H1 (cell line): ENCODE measurements at regions not wholly inside any gene's neighbourhood (a gene's known extent, or its start where the extent isn't known, plus 50 kb on each side); places are given as distances from the start of the nearest gene placed in this dataset.

Experiments
- CTCF ChIA-PET: fragments of 300-600 bp; sonication (Branson Sonifier 250); formaldehyde crosslinking; loops from one replicate; lab custom pipeline; 2021; ENCODE audit not compliant: partially characterized antibody; lab: Charles Lee
- POLR2A ChIA-PET: fragments of 300-600 bp; sonication (Branson Sonifier 250); formaldehyde crosslinking; loops from one replicate; lab custom pipeline; 2021; ENCODE audit warnings: inconsistent platforms; ENCODE audit not compliant: partially characterized antibody; lab: Charles Lee
- DNase-seq, 2 experiments: peaks; one replicate each; pipeline versions ENCODE4 v3.0.0 to v3.0.0-alpha.2; 2010 to 2022; ENCODE audit warnings: low spot score in 2 of 2, low read depth in 1 of 2, mixed read lengths in 1 of 2
- FAIRE-seq: peaks from 2 replicates; lab custom pipeline; 2011; peaks lifted over from hg19 to GRCh38; lab: Jason Lieb, UNC
- H2AFZ ChIP-seq: 2 replicates; pipeline ENCODE4 v1.8.1; 2012; ENCODE audit warnings: low read length, inconsistent platforms
- H2AK5ac ChIP-seq: 2 replicates; pipeline ENCODE4 v1.6.1; 2013; ENCODE audit warnings: low read depth, low read length
- H2BK120ac ChIP-seq: replicated peaks from 2 replicates; pipeline ENCODE3; 2013; ENCODE audit warnings: low read depth, low read length, inconsistent platforms
- H2BK12ac ChIP-seq: 2 replicates; pipeline ENCODE4 v1.6.1; 2013; ENCODE audit warnings: low read depth, low read length
- H2BK15ac ChIP-seq: 2 replicates; pipeline ENCODE4 v1.6.1; 2013; ENCODE audit warnings: low read length
- H2BK20ac ChIP-seq: 2 replicates; pipeline ENCODE4 v1.6.1; 2013; ENCODE audit warnings: low read length
- H2BK5ac ChIP-seq: 2 replicates; pipeline ENCODE4 v1.6.1; 2013; ENCODE audit warnings: low read depth, low read length
- H3K14ac ChIP-seq: 2 replicates; pipeline ENCODE4 v1.6.1; 2013; ENCODE audit warnings: inconsistent platforms; ENCODE audit not compliant: insufficient read length
- H3K18ac ChIP-seq: 2 replicates; pipeline ENCODE4 v1.6.1; 2013; ENCODE audit warnings: low read length; ENCODE audit errors: extremely low read depth
- H3K23ac ChIP-seq: 2 replicates; pipeline ENCODE4 v1.6.1; 2013; ENCODE audit warnings: inconsistent platforms; ENCODE audit not compliant: insufficient read length
- H3K23me2 ChIP-seq: 2 replicates; pipeline ENCODE4 v1.6.1; 2013; ENCODE audit warnings: low read depth, low read length
- H3K27ac ChIP-seq: 2 replicates; pipeline ENCODE4 v1.6.1; 2011; ENCODE audit warnings: low read depth, low read length, inconsistent platforms
- H3K27me3 ChIP-seq, 4 experiments: replicated peaks in 1 of 4; 1 replicate in 1 of 4; 2 replicates in 3 of 4; pipeline versions ENCODE4 v1.6.1 to v1.8.1; 2011 to 2013; ENCODE audit warnings: low read length in 3 of 4, mild to moderate bottlenecking in 3 of 4, inconsistent platforms in 2 of 4, mixed read lengths in 2 of 4, moderate library complexity in 1 of 4; ENCODE audit not compliant: control insufficient read depth in 3 of 4, insufficient read depth in 3 of 4; ENCODE audit errors: extremely low read depth in 1 of 4
- H3K36me3 ChIP-seq, 4 experiments: 2 replicates each; pipeline versions ENCODE4 v1.6.1 to v1.8.1; 2011 to 2013; ENCODE audit warnings: mild to moderate bottlenecking in 4 of 4, low read length in 3 of 4, moderate library complexity in 2 of 4, control low read depth in 1 of 4, inconsistent platforms in 1 of 4; ENCODE audit not compliant: insufficient read depth in 4 of 4, control insufficient read depth in 2 of 4
- H3K4ac ChIP-seq: replicated peaks from 2 replicates; pipeline ENCODE3; 2013; ENCODE audit warnings: low read length, low read depth, mixed read lengths, inconsistent platforms; ENCODE audit not compliant: insufficient read length
- H3K4me1 ChIP-seq, 4 experiments: replicated peaks in 1 of 4; 1 replicate in 1 of 4; 2 replicates in 3 of 4; pipeline versions ENCODE4 v1.6.1 to v1.8.1; 2011 to 2013; ENCODE audit warnings: low read length in 3 of 4, inconsistent platforms in 2 of 4, mixed read lengths in 1 of 4; ENCODE audit not compliant: insufficient read depth in 4 of 4, control insufficient read depth in 3 of 4
- H3K4me2 ChIP-seq, 2 experiments: 2 replicates each; pipeline versions ENCODE4 v1.6.1 to v1.8.1; 2011 to 2013; ENCODE audit warnings: low read depth in 2 of 2, low read length in 2 of 2, control low read depth in 1 of 2, inconsistent platforms in 1 of 2, mild to moderate bottlenecking in 1 of 2; ENCODE audit not compliant: insufficient read depth in 1 of 2
- H3K4me3 ChIP-seq, 4 experiments: fragments of 200-600, 300-600 bp in 1 of 4; sonication (generic), shearing (Covaris generic), sonication (Bioruptor Twin) in 1 of 4; 2 replicates each; pipeline versions ENCODE4 v1.5.1 to v1.8.1; 2011 to 2016; ENCODE audit warnings: low read length in 4 of 4, low read depth in 3 of 4, control low read depth in 2 of 4, inconsistent platforms in 2 of 4, mild to moderate bottlenecking in 2 of 4, mixed read lengths in 1 of 4, moderate library complexity in 1 of 4; ENCODE audit not compliant: insufficient read depth in 2 of 4; ENCODE audit errors: extremely low read depth in 1 of 4
- H3K56ac ChIP-seq: replicated peaks from 2 replicates; pipeline ENCODE3; 2013; ENCODE audit warnings: low read depth, mild to moderate bottlenecking, mixed read lengths, low read length, inconsistent platforms; ENCODE audit not compliant: insufficient read length
- H3K79me1 ChIP-seq: 2 replicates; pipeline ENCODE4 v1.6.1; 2013; ENCODE audit warnings: low read depth, low read length, control low read depth
- H3K79me2 ChIP-seq, 2 experiments: 2 replicates each; pipeline versions ENCODE4 v1.6.1 to v1.8.1; 2012 to 2013; ENCODE audit warnings: low read length in 2 of 2, mild to moderate bottlenecking in 2 of 2, inconsistent platforms in 1 of 2; ENCODE audit not compliant: insufficient read depth in 2 of 2, control insufficient read depth in 1 of 2
- H3K9ac ChIP-seq, 4 experiments: replicated peaks in 1 of 4; 1 replicate in 1 of 4; 2 replicates in 3 of 4; pipeline versions ENCODE4 v1.6.1 to v1.8.1; 2011 to 2013; ENCODE audit warnings: low read depth in 3 of 4, low read length in 3 of 4, control low read depth in 2 of 4, mild to moderate bottlenecking in 2 of 4, moderate library complexity in 2 of 4, inconsistent platforms in 1 of 4; ENCODE audit errors: extremely low read depth in 1 of 4
- H3K9me3 ChIP-seq, 2 experiments: 2 replicates each; pipeline versions ENCODE4 v1.6.1 to v1.8.1; 2012 to 2013; ENCODE audit warnings: mild to moderate bottlenecking in 2 of 2, moderate library complexity in 2 of 2, control low read depth in 1 of 2, inconsistent platforms in 1 of 2, low read depth in 1 of 2, low read length in 1 of 2, mixed read lengths in 1 of 2; ENCODE audit not compliant: insufficient read depth in 2 of 2
- H4K20me1 ChIP-seq, 2 experiments: replicated peaks in 1 of 2; 2 replicates each; pipeline versions ENCODE3 to v1.8.1; 2011 to 2013; ENCODE audit warnings: inconsistent platforms in 2 of 2, low read length in 2 of 2, mild to moderate bottlenecking in 1 of 2; ENCODE audit not compliant: insufficient read depth in 2 of 2, control insufficient read depth in 1 of 2
- H4K5ac ChIP-seq: 2 replicates; pipeline ENCODE4 v1.6.1; 2013; ENCODE audit warnings: low read length, low read depth, mixed read lengths, inconsistent platforms; ENCODE audit not compliant: insufficient read length
- H4K8ac ChIP-seq: 2 replicates; pipeline ENCODE4 v1.8.0; 2013; ENCODE audit warnings: mild to moderate bottlenecking, moderate library complexity, low read length, inconsistent platforms; ENCODE audit not compliant: insufficient read depth; ENCODE audit errors: extremely low read depth
- H4K91ac ChIP-seq: replicated peaks from 2 replicates; pipeline ENCODE3; 2013; ENCODE audit warnings: low read length, mixed read lengths, inconsistent platforms; ENCODE audit not compliant: insufficient read length
- CHD2 ChIP-seq: IDR thresholded peaks from 2 replicates; pipeline ENCODE4 v1.6.1; 2012; ENCODE audit warnings: low read length, improper control_type of control experiment
- CTBP2 ChIP-seq: IDR thresholded peaks from 2 replicates; pipeline ENCODE4 v1.7.0; 2011; ENCODE audit warnings: borderline replicate concordance, mild to moderate bottlenecking, moderate library complexity, mixed read lengths, low read length; ENCODE audit not compliant: insufficient read depth, insufficient read length
- EGR1 ChIP-seq: IDR thresholded peaks from 2 replicates; pipeline ENCODE4 v1.6.1; 2011; ENCODE audit warnings: low read depth, low read length, borderline replicate concordance
- EP300 ChIP-seq, 2 experiments: IDR thresholded peaks; 1 replicate in 1 of 2; 2 replicates in 1 of 2; pipeline ENCODE4 v1.6.1; 2011 to 2012; ENCODE audit warnings: low read depth in 2 of 2, low read length in 2 of 2, mild to moderate bottlenecking in 2 of 2, borderline replicate concordance in 1 of 2, inconsistent platforms in 1 of 2, moderate library complexity in 1 of 2
- KDM4A ChIP-seq: IDR thresholded peaks from one replicate; pipeline ENCODE4 v1.7.1; 2012; ENCODE audit warnings: low read depth, mild to moderate bottlenecking, moderate library complexity, low read length, inconsistent platforms; ENCODE audit not compliant: severe bottlenecking
- MAFK ChIP-seq: IDR thresholded peaks from 2 replicates; pipeline ENCODE4 v1.6.1; 2012; ENCODE audit warnings: low read depth, mild to moderate bottlenecking, improper control_type of control experiment, low read length
- NRF1 ChIP-seq: IDR thresholded peaks from 2 replicates; pipeline ENCODE4 v1.6.1; 2011; ENCODE audit warnings: mild to moderate bottlenecking, low read depth, low read length, improper control_type of control experiment
- POLR2A ChIP-seq, 2 experiments: IDR thresholded peaks; 1 replicate in 1 of 2; 2 replicates in 1 of 2; pipeline ENCODE4 v1.6.1; 2011; ENCODE audit warnings: low read depth in 2 of 2, low read length in 2 of 2, mild to moderate bottlenecking in 2 of 2; ENCODE audit errors: control extremely low read depth in 1 of 2
- RAD21 ChIP-seq, 2 experiments: IDR thresholded peaks in 1 of 2; conservative IDR thresholded peaks in 1 of 2; 2 replicates each; pipeline ENCODE4 v1.6.1; 2011; ENCODE audit warnings: low read depth in 2 of 2, low read length in 2 of 2, improper control_type of control experiment in 1 of 2, inconsistent platforms in 1 of 2, mild to moderate bottlenecking in 1 of 2, moderate library complexity in 1 of 2
- SAP30 ChIP-seq: fragments of 300-600 bp; sonication (generic); IDR thresholded peaks from 2 replicates; pipeline ENCODE4 v1.7.1; 2012; ENCODE audit warnings: low read length, moderate library complexity, mild to moderate bottlenecking, inconsistent platforms; ENCODE audit not compliant: insufficient read depth, insufficient replicate concordance
- SIN3A ChIP-seq, 2 experiments: IDR thresholded peaks in 1 of 2; conservative IDR thresholded peaks in 1 of 2; 2 replicates each; pipeline ENCODE4 v1.6.1; 2011 to 2012; ENCODE audit warnings: low read length in 2 of 2, improper control_type of control experiment in 1 of 2, low read depth in 1 of 2, mild to moderate bottlenecking in 1 of 2
- SUZ12 ChIP-seq: fragments of 200-600 bp; sonication (generic); IDR thresholded peaks from 2 replicates; pipeline ENCODE4 v1.6.1; 2012; ENCODE audit warnings: mild to moderate bottlenecking, inconsistent platforms, low read length, moderate library complexity, mixed read lengths
- TBP ChIP-seq: IDR thresholded peaks from 2 replicates; pipeline ENCODE4 v1.6.1; 2011; ENCODE audit warnings: low read depth, low read length, improper control_type of control experiment
- TCF12 ChIP-seq: IDR thresholded peaks from 2 replicates; pipeline ENCODE4 v1.6.1; 2011; ENCODE audit warnings: low read depth, mild to moderate bottlenecking, low read length
- ZNF274 ChIP-seq: IDR thresholded peaks from 2 replicates; pipeline ENCODE4 v1.7.0; 2012; ENCODE audit warnings: low read length, borderline replicate concordance; ENCODE audit errors: extremely low read depth
- WGBS, 2 experiments: shearing (Covaris generic) in 1 of 2; methylation state at CpG; one replicate each; pipeline versions ENCODE4 v1.1.6 to v1.1.7; 2013 to 2015; ENCODE audit warnings: low lambda C conversion rate in 2 of 2, mixed read lengths in 2 of 2, inconsistent platforms in 1 of 2, low coverage in 1 of 2, missing lambda C conversion rate in 1 of 2; ENCODE audit not compliant: insufficient replicate concordance in 2 of 2, insufficient coverage in 1 of 2, insufficient read length in 1 of 2; ENCODE audit errors: extremely low coverage in 1 of 2, missing lambda C conversion rate in 1 of 2; 5-methylcytosine and 5-hydroxymethylcytosine counted together

DNA sequence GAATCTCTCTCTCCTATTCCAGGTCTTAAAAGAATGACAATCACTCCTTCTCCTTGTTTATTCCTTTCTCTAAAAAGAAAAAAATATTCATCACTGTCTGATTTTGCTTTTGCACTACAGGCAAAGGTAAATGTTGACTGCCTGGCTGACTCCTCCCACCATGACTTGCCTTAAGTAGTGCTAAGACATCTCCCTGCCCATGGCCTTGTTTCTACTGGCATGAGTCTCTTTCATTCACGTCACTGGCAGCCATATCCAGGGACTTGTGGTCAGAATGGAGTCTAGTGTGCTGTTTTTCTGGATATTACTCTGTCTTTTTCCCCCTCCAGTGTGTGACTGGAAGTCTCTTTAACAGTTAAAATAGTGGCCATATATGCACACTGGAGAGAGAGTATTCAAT, 522.9 kb upstream of the DAB2 start:
- CTCF ChIA-PET = interaction anchor here (0.6 to 2.8 kb wide), 15 partner anchors 9 to 786 kb away, joined by 3 to 32 read pairs (median 4); no protein-coding TSS in a partner anchor
- no peak overlapping the region for H2BK120ac ChIP-seq
- 82% methylated on average over 1 of the region's 1 CpG; no CpG with 5 or more reads in 1 of the 2 experiments for WGBS, 2 experiments
- TF ChIP-seq CTBP2 = no peak
- TF ChIP-seq NRF1 = no peak
- TF ChIP-seq TBP = no peak
- TF ChIP-seq EP300 (IDR thresholded peaks at IDR 0.05; ENCODE audit: borderline replicate concordance in 1 of 2, low read depth in 2 of 2, low read length in 2 of 2) = no peak
- no peak for TF ChIP-seq MAFK
- TF ChIP-seq ZNF274 = no peak
- no peak for TF ChIP-seq EGR1
- no peak for TF ChIP-seq SIN3A (conservative IDR thresholded peaks at IDR 0.05 in 1 of 2, IDR thresholded peaks at IDR 0.05 in 1 of 2; ENCODE audit: low read depth in 1 of 2, low read length in 2 of 2)
- TF ChIP-seq POLR2A (IDR thresholded peaks at IDR 0.05; ENCODE audit: control extremely low read depth in 1 of 2, low read depth in 2 of 2, low read length in 2 of 2) = no peak
- TF ChIP-seq SAP30 = no peak
- TF ChIP-seq RAD21 (IDR thresholded peaks at IDR 0.05 in 1 of 2, conservative IDR thresholded peaks at IDR 0.05 in 1 of 2; ENCODE audit: low read depth in 2 of 2, low read length in 2 of 2) = no peak
- TF ChIP-seq TCF12 = no peak
- TF ChIP-seq KDM4A = no peak
- no peak for TF ChIP-seq CHD2
- no peak for TF ChIP-seq SUZ12

More for the DNA sequence above, 522.9 kb upstream of the DAB2 start:
- DNase-seq (no peak), FAIRE-seq (no peak)
- Histone ChIP-seq H2AK5ac (no peak overlapping the region), H3K9me3 (no peaks in the 10 kb centered on the region), H2BK12ac (no peak overlapping the region), H3K56ac (no peak overlapping the region), H3K4ac (no peak overlapping the region), H3K4me1 (no peaks in the 10 kb centered on the region), H4K8ac (no peak overlapping the region), H4K20me1 (no peaks in the 10 kb centered on the region), H3K27ac (no peak overlapping the region), H3K36me3 (no peaks in the 10 kb centered on the region), H3K4me3 (no peak overlapping the region), H3K27me3 (no peaks in the 10 kb centered on the region), H3K79me1 (no peaks in the 10 kb centered on the region), H2BK20ac (no peak overlapping the region), H3K23ac (no peak overlapping the region), H3K14ac (no peak overlapping the region), H3K79me2 (no peaks in the 10 kb centered on the region), H2AFZ (no peak overlapping the region), H3K4me2 (no peak overlapping the region), H3K9ac (no peak overlapping the region), H3K18ac (no peak overlapping the region), H2BK5ac (no peak overlapping the region), H4K5ac (no peak overlapping the region), H2BK15ac (no peak overlapping the region), H4K91ac (no peak overlapping the region), H3K23me2 (no peaks in the 10 kb centered on the region)
- POLR2A ChIA-PET = no interaction called here
